Stimulated activated CD8-positive, alpha-beta memory T cell treated with anti-CD3 and anti-CD28 coated beads, Interleukin-7, amount 100 ng/mL, for 4 hours (primary cell): ENCODE measurements at regions not wholly inside any gene's neighbourhood (a gene's known extent, or its start where the extent isn't known, plus 50 kb on each side); places are given as distances from the start of the nearest gene placed in this dataset.

Experiments
- DNase-seq, 2 donors: peaks; one replicate each; pipeline ENCODE4 v3.0.0-alpha.2; 2020; ENCODE audit warnings: low read depth in 2 of 2

- DNase-seq = no peak
Measured at GRCh38 chr6:155996151-155996550, 540.5 kb upstream of the NOX3 start.

- DNase-seq = no peak
Measured at GRCh38 chr6:155995281-155995680, 539.6 kb upstream of the NOX3 start.

GRCh38 chr6:155994086-155994485, 538.4 kb upstream of the NOX3 start:
- no peak for DNase-seq

GRCh38 chr6:155993240-155993639, 537.6 kb upstream of the NOX3 start:
- no peak for DNase-seq

- no peak for DNase-seq
Measured at GRCh38 chr6:155985660-155986138, 530.1 kb upstream of the NOX3 start.

GRCh38 chr6:155980768-155981079, 525.1 kb upstream of the NOX3 start:
- no peak for DNase-seq

- no peak for DNase-seq
Measured at GRCh38 chr6:155980014-155980767, 524.6 kb upstream of the NOX3 start.

GRCh38 chr6:155975506-155975905, 519.9 kb upstream of the NOX3 start:
- no peak for DNase-seq

GRCh38 chr6:155974811-155975323, 519.2 kb upstream of the NOX3 start:
- DNase-seq = no peak

- DNase-seq = no peak
Measured at GRCh38 chr6:155974359-155974758, 518.7 kb upstream of the NOX3 start.

GRCh38 chr6:155970876-155971708, 515.5 kb upstream of the NOX3 start:
- DNase-seq = no peak

- no peak for DNase-seq
Measured at GRCh38 chr6:155970472-155970871, 514.8 kb upstream of the NOX3 start.

- no peak for DNase-seq
Measured at GRCh38 chr6:155968921-155969320, 513.3 kb upstream of the NOX3 start.

- no peak for DNase-seq
Measured at GRCh38 chr6:155967322-155967721, 511.7 kb upstream of the NOX3 start.

GRCh38 chr6:155964544-155964943, 508.9 kb upstream of the NOX3 start:
- DNase-seq = no peak

- DNase-seq = no peak
Measured at GRCh38 chr6:155962276-155962675, 506.6 kb upstream of the NOX3 start.

- no peak for DNase-seq
Measured at GRCh38 chr6:155959898-155960495, 504.4 kb upstream of the NOX3 start.

- DNase-seq = no peak
Measured at GRCh38 chr6:155958550-155958949, 502.9 kb upstream of the NOX3 start.

- no peak for DNase-seq
Measured at GRCh38 chr6:155955038-155955437, 499.4 kb upstream of the NOX3 start.

GRCh38 chr6:155954149-155954548, 498.5 kb upstream of the NOX3 start:
- DNase-seq = no peak

- no peak for DNase-seq
Measured at GRCh38 chr6:155949256-155949655, 493.6 kb upstream of the NOX3 start.

GRCh38 chr6:155946860-155947259, 491.2 kb upstream of the NOX3 start:
- DNase-seq = no peak

- DNase-seq = no peak
Measured at GRCh38 chr6:155943635-155944034, 488.0 kb upstream of the NOX3 start.
